ENCODE measurements at regions not wholly inside any gene's neighbourhood (a gene's known extent, or its start where the extent isn't known, plus 50 kb on each side); places are given as distances from the start of the nearest gene placed in this dataset.
"Not testable (repeated sequence)": the region's sequence is repeated elsewhere in the genome, so short reads cannot be mapped to it uniquely, and the experiment has no call there.

GRCh38 chr5:162638849-162639248, 571.3 kb downstream of the GABRG2 start:
- DNase-seq = no peak

- DNase-seq = no peak
Observed at GRCh38 chr5:162641142-162641813, 573.7 kb downstream of the GABRG2 start.

- no peak for DNase-seq
Observed at GRCh38 chr5:162654661-162655405, 587.3 kb downstream of the GABRG2 start.

GRCh38 chr5:162657076-162657475, 589.5 kb downstream of the GABRG2 start:
- DNase-seq = no peak

GRCh38 chr5:162664846-162665245, 597.3 kb downstream of the GABRG2 start:
- DNase-seq = no peak

- DNase-seq = no peak
Observed at GRCh38 chr5:162668926-162669325, 601.4 kb downstream of the GABRG2 start.

GRCh38 chr5:162672061-162672460, 604.5 kb downstream of the GABRG2 start:
- DNase-seq = no peak

- no peak for DNase-seq
Observed at GRCh38 chr5:162683284-162683683, 615.7 kb downstream of the GABRG2 start.

GRCh38 chr5:162684145-162684544, 616.6 kb downstream of the GABRG2 start:
- DNase-seq = no peak

- no peak for DNase-seq
Observed at GRCh38 chr5:162685302-162685701, 617.7 kb downstream of the GABRG2 start.

GRCh38 chr5:162696272-162696671, 628.7 kb downstream of the GABRG2 start:
- not testable (repeated sequence) for DNase-seq

GRCh38 chr5:162699361-162699760, 631.8 kb downstream of the GABRG2 start:
- no peak for DNase-seq

- no peak for DNase-seq
Observed at GRCh38 chr5:162703914-162704313, 636.3 kb downstream of the GABRG2 start.

- no peak for DNase-seq
Observed at GRCh38 chr5:162711244-162711643, 643.7 kb downstream of the GABRG2 start.

GRCh38 chr5:162719720-162720119, 652.1 kb downstream of the GABRG2 start:
- no peak for DNase-seq

- DNase-seq = no peak
Observed at GRCh38 chr5:162721125-162721524, 653.6 kb downstream of the GABRG2 start.

- no peak for DNase-seq
Observed at GRCh38 chr5:162752612-162753011, 684.8 kb upstream of the CCNG1 start.

GRCh38 chr5:162762119-162762518, 675.3 kb upstream of the CCNG1 start:
- DNase-seq = no peak

- DNase-seq = no peak
Observed at GRCh38 chr5:162769019-162769418, 668.4 kb upstream of the CCNG1 start.

- DNase-seq = no peak
Observed at GRCh38 chr5:162785673-162786072, 651.7 kb upstream of the CCNG1 start.

GRCh38 chr5:162786234-162786633, 651.2 kb upstream of the CCNG1 start:
- DNase-seq = no peak

GRCh38 chr5:162796507-162796906, 640.9 kb upstream of the CCNG1 start:
- DNase-seq = no peak

GRCh38 chr5:162800301-162800700, 637.1 kb upstream of the CCNG1 start:
- DNase-seq = no peak

GRCh38 chr5:162801235-162801634, 636.2 kb upstream of the CCNG1 start:
- DNase-seq = no peak

- no peak for DNase-seq
Observed at GRCh38 chr5:162806195-162806594, 631.2 kb upstream of the CCNG1 start.
